ENCODE measurements at regions not wholly inside any gene's neighbourhood (a gene's known extent, or its start where the extent isn't known, plus 50 kb on each side); places are given as distances from the start of the nearest gene placed in this dataset.

DNA sequence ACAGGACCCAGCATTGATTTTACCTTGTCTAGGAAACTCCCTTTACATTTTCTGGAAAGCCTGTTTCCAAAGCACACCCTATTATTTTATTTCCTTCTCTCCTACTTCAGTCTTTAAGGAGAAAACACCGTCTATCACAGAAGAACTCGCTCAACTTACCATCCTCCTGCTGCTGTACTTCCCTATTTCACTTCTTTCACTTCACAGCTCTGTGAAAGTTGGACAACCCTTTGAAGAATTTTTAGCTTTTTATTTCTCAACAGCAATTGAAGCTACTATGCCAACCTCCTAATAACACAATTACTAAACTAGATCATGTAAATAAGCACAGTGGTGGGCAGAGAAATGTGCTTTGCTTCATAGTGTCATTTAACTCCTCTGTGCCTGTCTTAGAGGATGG, 166.5 kb downstream of the TFEC start:
- TF ChIP-seq ZNF837 (tag by site-specific recombination; IDR thresholded peaks at IDR 0.05) = no peak
- no peak for TF ChIP-seq ZNF791 (tag by site-specific recombination; IDR thresholded peaks at IDR 0.05)
- TF ChIP-seq EGR2 (tag by site-specific recombination; IDR thresholded peaks at IDR 0.05; ENCODE audit: low read depth) = no peak
- TF ChIP-seq ZNF426 (tag by site-specific recombination; IDR thresholded peaks at IDR 0.05) = no peak
- TF ChIP-seq ZSCAN23 (tag by site-specific recombination; IDR thresholded peaks at IDR 0.05) = no peak
- TF ChIP-seq ZNF777 (tag by site-specific recombination; IDR thresholded peaks at IDR 0.05; ENCODE audit: borderline replicate concordance) = no peak
- TF ChIP-seq ZNF157 (tag by site-specific recombination; IDR thresholded peaks at IDR 0.05) = no peak
- no peak overlapping the region for H3K27ac ChIP-seq (ENCODE audit: extremely low read depth, low read depth, low read length)
- H3K4me1 ChIP-seq (ENCODE audit: control insufficient read depth, insufficient read depth, low read length) = no peaks in the 10 kb centered on the region
- H3K9me3 ChIP-seq (ENCODE audit: control insufficient read depth, insufficient read depth, low read depth, low read length) = no peaks in the 10 kb centered on the region
- POLR2A ChIA-PET = no interaction called here
- no peaks in the 10 kb centered on the region for H3K36me3 ChIP-seq (ENCODE audit: control insufficient read depth in 2 of 2, insufficient read depth in 1 of 2, low read length in 2 of 2)
- CTCF ChIA-PET = interaction anchor here (0.7 kb wide), 1 partner anchor 46 kb away, joined by 3 read pairs; no protein-coding TSS in a partner anchor
- no peak overlapping the region for H3K4me3 ChIP-seq (ENCODE audit: low read depth, low read length)

DNA sequence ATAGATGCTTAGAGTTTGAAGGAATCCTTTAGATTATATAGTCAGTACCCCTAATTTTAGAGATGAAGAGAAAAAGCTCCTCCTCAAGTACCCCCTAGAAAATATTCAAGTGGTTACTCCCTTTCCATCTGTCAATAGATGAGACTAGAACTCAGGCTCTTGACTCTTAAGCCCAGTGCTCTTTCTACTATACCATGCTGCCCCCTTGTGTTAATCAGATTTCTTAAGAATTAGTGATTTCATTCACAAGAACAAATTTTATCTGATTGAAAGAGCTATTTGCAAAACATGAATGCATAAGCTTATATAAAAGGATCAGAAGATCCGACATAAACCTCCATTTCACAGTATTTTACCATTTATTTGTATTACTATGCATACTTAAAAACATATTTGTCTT, 179.3 kb downstream of the TFEC start:
- Histone ChIP-seq H3K4me3 (ENCODE audit: low read depth, low read length) (no peak overlapping the region), H3K36me3 (ENCODE audit: control insufficient read depth in 2 of 2, insufficient read depth in 1 of 2, low read length in 2 of 2) (no peaks in the 10 kb centered on the region), H3K9me3 (ENCODE audit: control insufficient read depth, insufficient read depth, low read depth, low read length) (no peaks in the 10 kb centered on the region), H3K27ac (ENCODE audit: extremely low read depth, low read depth, low read length) (no peak overlapping the region), H3K4me1 (ENCODE audit: control insufficient read depth, insufficient read depth, low read length) (no peaks in the 10 kb centered on the region)
- ChIA-PET POLR2A (no interaction called here), CTCF (interaction anchor here (0.5 to 2.5 kb wide), 31 partner anchors 8 to 1824 kb away, joined by 3 to 11 read pairs (median 3); no protein-coding TSS in a partner anchor)
- TF ChIP-seq ZNF391 (tag by site-specific recombination; IDR thresholded peaks at IDR 0.05; ENCODE audit: borderline replicate concordance, low read depth) (no peak), ZNF24 (tag by site-specific recombination; IDR thresholded peaks at IDR 0.05) (0 out of 2 replicates have a peak, but pooled peaks have one; percentile 35), ZNF138 (tag by site-specific recombination; IDR thresholded peaks at IDR 0.05; ENCODE audit: borderline replicate concordance) (no peak), ZSCAN30 (tag by site-specific recombination; IDR thresholded peaks at IDR 0.05) (0 out of 2 replicates have a peak, but pooled peaks have one; percentile 17), ZXDB (tag by site-specific recombination; IDR thresholded peaks at IDR 0.05) (no peak), ZNF37A (tag by site-specific recombination; IDR thresholded peaks at IDR 0.05) (no peak), ZNF660 (tag by site-specific recombination; IDR thresholded peaks at IDR 0.05) (peak; percentile 55), ZBTB7A (tag by site-specific recombination; IDR thresholded peaks at IDR 0.05; ENCODE audit: low read depth) (no peak), SALL2 (tag by site-specific recombination; IDR thresholded peaks at IDR 0.05; ENCODE audit: borderline replicate concordance) (no peak), ZNF654 (tag by site-specific recombination; IDR thresholded peaks at IDR 0.05; ENCODE audit: low read depth) (peak; percentile 77)
- TF ChIP-seq, protein P1, sequence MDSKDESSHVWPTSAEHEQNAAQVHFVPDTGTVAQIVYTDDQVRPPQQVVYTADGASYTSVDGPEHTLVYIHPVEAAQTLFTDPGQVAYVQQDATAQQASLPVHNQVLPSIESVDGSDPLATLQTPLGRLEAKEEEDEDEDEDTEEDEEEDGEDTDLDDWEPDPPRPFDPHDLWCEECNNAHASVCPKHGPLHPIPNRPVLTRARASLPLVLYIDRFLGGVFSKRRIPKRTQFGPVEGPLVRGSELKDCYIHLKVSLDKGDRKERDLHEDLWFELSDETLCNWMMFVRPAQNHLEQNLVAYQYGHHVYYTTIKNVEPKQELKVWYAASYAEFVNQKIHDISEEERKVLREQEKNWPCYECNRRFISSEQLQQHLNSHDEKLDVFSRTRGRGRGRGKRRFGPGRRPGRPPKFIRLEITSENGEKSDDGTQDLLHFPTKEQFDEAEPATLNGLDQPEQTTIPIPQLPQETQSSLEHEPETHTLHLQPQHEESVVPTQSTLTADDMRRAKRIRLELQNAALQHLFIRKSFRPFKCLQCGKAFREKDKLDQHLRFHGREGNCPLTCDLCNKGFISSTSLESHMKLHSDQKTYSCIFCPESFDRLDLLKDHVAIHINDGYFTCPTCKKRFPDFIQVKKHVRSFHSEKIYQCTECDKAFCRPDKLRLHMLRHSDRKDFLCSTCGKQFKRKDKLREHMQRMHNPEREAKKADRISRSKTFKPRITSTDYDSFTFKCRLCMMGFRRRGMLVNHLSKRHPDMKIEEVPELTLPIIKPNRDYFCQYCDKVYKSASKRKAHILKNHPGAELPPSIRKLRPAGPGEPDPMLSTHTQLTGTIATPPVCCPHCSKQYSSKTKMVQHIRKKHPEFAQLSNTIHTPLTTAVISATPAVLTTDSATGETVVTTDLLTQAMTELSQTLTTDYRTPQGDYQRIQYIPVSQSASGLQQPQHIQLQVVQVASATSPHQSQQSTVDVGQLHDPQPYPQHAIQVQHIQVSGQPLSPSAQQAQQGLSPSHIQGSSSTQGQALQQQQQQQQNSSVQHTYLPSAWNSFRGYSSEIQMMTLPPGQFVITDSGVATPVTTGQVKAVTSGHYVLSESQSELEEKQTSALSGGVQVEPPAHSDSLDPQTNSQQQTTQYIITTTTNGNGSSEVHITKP (tag by site-specific recombination; IDR thresholded peaks at IDR 0.05) = peak; percentile 49

DNA sequence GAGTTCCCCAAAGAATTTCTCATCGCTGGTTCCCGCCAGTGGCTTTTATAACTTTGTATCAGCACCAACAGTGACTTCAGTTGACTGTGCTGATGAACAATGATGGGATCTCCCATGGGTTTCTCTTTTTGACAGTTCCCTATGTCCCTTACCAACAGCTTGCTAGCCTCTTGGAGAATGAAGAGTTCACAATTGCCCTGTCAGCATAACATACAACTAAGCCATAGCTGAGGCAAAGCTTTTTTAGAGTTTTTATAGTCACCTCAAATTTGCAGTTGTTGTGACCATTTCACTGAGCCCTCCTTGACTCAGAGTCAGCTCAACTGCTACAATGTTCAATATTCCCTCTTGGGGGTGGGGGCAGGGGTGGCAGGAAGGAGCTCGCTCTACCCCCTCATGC, 179.8 kb downstream of the TFEC start:
- no peaks in the 10 kb centered on the region for H3K4me1 ChIP-seq (ENCODE audit: control insufficient read depth, insufficient read depth, low read length)
- H3K27ac ChIP-seq (ENCODE audit: extremely low read depth, low read depth, low read length) = no peak overlapping the region
- no peaks in the 10 kb centered on the region for H3K9me3 ChIP-seq (ENCODE audit: control insufficient read depth, insufficient read depth, low read depth, low read length)
- H3K36me3 ChIP-seq (ENCODE audit: control insufficient read depth in 2 of 2, insufficient read depth in 1 of 2, low read length in 2 of 2) = no peaks in the 10 kb centered on the region
- H3K4me3 ChIP-seq (ENCODE audit: low read depth, low read length) = no peak overlapping the region
- CTCF ChIA-PET = interaction anchor here (0.6 to 2.5 kb wide), 19 partner anchors 9 to 1769 kb away, joined by 3 to 11 read pairs (median 4); no protein-coding TSS in a partner anchor
- POLR2A ChIA-PET = no interaction called here
- no peak for TF ChIP-seq ZNF175 (tag by site-specific recombination; IDR thresholded peaks at IDR 0.05)
- TF ChIP-seq, protein P2, sequence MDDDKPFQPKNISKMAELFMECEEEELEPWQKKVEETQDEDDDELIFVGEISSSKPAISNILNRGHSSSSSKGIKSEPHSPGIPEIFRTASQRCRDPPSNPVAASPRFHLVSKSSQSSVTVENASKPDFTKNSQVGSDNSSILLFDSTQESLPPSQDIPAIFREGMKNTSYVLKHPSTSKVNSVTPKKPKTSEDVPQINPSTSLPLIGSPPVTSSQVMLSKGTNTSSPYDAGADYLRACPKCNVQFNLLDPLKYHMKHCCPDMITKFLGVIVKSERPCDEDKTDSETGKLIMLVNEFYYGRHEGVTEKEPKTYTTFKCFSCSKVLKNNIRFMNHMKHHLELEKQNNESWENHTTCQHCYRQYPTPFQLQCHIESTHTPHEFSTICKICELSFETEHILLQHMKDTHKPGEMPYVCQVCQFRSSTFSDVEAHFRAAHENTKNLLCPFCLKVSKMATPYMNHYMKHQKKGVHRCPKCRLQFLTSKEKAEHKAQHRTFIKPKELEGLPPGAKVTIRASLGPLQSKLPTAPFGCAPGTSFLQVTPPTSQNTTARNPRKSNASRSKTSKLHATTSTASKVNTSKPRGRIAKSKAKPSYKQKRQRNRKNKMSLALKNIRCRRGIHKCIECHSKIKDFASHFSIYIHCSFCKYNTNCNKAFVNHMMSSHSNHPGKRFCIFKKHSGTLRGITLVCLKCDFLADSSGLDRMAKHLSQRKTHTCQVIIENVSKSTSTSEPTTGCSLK (tag by site-specific recombination; IDR thresholded peaks at IDR 0.05) = no peak
- TF ChIP-seq ZNF211 (tag by site-specific recombination; IDR thresholded peaks at IDR 0.05; ENCODE audit: low read depth) = no peak
- no peak for TF ChIP-seq MZF1 (tag by site-specific recombination; IDR thresholded peaks at IDR 0.05; ENCODE audit: borderline replicate concordance)
- TF ChIP-seq ZNF548 (tag by site-specific recombination; IDR thresholded peaks at IDR 0.05) = no peak
- TF ChIP-seq ZNF549 (tag by site-specific recombination; IDR thresholded peaks at IDR 0.05) = no peak
- no peak for TF ChIP-seq ZNF501 (tag by site-specific recombination; IDR thresholded peaks at IDR 0.05)
- TF ChIP-seq, protein P3, sequence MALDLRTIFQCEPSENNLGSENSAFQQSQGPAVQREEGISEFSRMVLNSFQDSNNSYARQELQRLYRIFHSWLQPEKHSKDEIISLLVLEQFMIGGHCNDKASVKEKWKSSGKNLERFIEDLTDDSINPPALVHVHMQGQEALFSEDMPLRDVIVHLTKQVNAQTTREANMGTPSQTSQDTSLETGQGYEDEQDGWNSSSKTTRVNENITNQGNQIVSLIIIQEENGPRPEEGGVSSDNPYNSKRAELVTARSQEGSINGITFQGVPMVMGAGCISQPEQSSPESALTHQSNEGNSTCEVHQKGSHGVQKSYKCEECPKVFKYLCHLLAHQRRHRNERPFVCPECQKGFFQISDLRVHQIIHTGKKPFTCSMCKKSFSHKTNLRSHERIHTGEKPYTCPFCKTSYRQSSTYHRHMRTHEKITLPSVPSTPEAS (tag by site-specific recombination; IDR thresholded peaks at IDR 0.05) = no peak
- TF ChIP-seq ZNF366 (tag by site-specific recombination; conservative IDR thresholded peaks at IDR 0.05) = no peak
